HG03432 (cell line): ENCODE measurements at regions not wholly inside any gene's neighbourhood (a gene's known extent, or its start where the extent isn't known, plus 50 kb on each side); places are given as distances from the start of the nearest gene placed in this dataset.
"Not testable (repeated sequence)": the region's sequence is repeated elsewhere in the genome, so short reads cannot be mapped to it uniquely, and the experiment has no call there.

Experiments
- ATAC-seq: cut with Tn5 transposase; IDR thresholded peaks from one replicate; pipeline ENCODE4 v1.9.1; 2021; ENCODE audit warnings: mild to moderate bottlenecking, moderate library complexity; ENCODE audit not compliant: unreplicated experiment

DNA sequence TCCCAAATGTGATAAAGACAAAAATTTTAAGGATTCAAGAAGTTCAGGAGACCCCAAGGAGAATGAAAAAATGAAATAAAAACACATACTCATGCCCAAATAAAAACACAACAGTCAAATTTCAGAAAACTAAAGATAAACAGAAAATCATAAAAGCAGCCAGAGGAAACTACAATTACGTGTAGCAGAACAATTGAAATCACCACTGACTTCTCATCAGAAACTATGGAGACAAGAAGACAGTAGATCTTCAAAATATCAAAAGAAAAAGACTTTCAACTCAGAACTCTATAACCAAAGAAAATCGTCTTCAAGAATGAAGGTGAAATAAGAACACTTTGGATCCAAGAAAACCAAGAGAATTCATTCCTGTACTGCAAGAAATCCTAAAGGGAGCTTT lies 54.9 kb downstream of the DIO3 start:
- no peak for ATAC-seq

DNA sequence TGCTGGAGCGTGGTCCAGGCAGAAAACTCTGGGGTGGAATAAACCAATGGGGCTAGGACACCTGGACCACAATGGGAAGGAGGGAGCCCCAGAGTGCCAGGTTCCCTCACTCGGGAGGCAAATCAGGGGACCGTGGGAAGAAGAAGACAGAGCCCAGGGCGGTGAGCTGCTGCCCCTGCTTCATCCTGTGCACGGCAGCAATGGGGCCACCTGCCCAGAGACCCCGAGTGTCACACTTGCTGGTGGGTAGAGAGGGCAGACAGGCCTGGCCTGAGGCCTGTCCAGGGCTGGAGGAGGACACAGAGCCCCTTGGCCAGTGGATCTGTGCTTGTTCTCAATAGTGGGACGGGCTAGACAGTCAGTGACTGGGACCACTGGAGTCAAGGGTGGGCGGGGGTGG lies 58.2 kb downstream of the DIO3 start:
- ATAC-seq, result no peak

GRCh38 chr14:101620031-101620788 lies 58.9 kb downstream of the DIO3 start:
- ATAC-seq, result no peak

DNA sequence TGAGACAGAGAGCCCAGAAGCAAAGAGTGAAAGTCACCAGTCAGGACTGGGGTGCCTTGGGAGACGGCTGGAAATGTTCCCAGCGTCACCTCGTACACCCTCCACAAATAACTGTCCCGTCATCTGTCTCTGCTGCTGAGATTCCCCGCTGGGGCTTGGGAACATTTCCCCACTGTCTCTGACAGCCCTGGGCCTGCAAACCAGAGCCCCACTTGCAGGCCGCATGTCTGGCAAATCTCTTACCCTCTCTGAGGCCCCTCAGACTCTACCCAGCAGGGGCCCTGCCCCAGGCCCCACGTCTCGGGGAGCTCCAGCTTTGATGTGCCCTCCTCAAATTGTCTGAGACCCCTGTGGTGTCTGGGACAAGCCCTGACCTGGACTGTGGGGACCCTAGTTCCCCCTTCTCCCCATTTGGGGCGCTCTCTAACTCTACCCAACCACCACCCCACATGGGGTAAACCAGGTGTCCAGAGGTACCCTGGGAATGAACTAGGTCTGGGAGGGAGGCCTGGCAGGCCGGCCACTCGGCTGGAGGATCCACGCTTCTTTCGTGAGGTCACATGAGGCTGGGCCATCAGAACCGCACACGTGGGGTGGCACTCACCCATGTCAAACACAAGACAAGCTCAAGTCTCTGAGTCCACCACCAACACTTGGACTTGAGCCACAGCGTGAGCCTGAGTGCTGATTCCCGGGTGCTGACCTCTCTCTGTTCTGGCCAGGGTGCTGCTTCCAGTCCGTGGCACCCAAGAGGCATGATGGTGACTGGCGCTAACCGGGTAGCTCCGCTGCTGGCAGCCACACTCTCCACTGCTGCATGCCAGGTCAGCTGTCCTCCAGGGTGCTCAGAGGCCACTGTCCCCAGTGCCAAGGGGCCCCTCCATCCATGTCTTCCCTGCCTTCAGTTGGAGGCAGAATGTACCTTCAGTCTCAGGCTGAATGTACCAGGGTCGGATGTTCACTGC lies 59.8 kb downstream of the DIO3 start:
- ATAC-seq, result no peak

- ATAC-seq, result no peak
These were observed 61.2 kb downstream of the DIO3 start for GRCh38 chr14:101622251-101623076.

DNA sequence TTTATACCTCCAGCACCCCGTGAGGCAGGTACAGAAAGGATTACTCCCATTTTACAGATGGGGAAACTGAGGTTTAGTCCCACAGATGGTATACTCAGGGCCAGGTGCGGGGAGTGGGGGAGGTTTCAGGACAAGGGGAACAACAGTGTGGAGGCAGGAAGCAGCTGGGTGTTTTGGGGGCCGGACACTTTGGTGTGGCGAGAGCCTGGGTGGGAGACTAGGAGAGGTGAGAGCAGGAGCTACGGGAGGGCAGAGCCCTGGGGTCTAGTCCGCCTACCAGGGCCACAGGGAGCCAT lies 61.7 kb downstream of the DIO3 start:
- no peak for ATAC-seq

DNA sequence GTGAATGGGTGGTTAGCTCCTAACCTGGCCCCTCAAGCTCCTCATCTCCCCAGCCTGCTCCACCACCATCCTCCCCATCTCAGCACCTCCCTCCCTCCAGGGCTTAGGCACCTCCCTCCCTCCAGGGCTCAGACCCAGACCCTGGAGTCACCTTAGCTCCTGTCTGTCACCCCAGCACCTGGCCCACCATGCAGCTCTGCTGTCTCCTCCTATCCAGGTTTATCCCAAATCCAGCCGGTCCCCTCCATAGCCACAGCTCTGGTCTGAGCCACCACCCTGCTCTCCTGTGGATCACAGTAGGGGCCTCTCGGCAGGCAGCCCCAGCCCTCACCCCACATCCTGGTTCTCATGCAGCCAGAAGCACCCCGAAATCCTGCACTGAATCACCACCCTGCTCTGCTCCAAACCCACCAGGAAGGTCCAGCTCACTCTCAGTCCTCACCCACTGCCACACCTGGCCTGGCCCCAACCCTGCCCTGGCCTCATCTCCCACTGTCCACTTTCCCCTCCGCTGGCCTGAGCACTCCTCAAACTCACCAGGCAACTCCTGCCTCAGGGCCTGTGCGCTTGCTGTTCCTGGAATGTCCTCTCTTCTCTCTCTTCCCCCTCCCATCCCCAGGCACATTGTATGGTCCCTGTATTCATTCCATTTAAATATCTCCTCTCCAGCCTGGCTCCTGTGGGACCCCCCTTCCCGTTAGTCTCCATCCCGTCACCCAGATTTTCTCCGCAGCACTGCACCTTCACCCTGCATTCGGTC lies 62.6 kb downstream of the DIO3 start:
- no peak for ATAC-seq

DNA sequence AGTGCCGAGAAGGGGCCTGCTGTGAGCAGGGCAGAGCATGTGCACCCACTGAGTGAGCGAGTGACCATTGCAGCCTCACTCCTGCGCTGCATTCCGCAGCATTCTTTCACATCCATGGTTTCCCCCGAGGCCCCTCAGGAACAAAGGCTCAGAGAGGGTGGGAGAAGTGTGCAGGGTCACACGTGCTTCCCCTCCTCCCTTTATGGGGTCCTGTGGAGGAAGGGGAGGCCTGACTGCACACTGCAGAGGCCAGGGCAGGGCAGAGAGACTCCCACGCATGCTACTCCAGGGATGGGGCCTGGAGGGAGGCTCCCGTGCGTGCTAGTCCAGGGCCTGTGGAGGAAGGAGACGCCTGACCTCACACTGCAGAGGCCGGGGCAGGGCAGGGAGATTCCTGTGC lies 63.2 kb downstream of the DIO3 start:
- no peak for ATAC-seq

DNA sequence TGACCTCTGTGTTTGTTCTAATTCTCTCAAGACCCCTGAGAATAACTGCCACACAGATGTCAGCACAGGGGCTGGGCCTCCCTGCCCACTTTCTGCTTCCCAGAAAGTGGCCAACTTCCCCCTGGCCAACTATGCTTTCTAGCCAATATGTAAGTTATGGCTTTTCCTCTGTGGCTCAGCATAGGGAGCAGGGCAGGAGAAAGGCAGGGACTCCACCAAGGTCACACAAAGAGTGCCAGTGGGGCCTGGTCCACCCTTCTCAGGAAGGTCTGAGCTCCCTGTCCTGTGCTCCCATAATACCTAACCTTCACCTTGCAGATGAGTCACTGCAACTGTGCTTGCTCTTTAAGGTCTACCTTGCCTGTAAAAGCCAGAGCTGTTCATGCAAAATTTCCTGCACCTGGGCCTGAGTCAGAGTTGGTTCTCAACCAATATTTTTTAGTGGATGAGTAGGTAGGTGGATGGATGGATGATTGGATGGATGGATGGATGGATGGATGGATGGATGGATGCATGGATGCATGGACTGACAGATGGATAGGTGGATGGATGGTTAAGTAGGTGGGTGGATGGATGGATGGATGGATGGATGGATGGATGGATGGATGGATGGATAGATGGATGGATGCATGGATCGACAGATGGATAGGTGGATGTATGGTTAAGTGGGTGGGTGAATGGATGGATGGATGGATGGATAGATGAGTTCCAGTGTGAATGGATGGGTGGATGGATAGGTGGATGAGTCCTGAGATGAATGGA lies 64.2 kb downstream of the DIO3 start:
- ATAC-seq, result no peak

- ATAC-seq, result no peak
These were observed 65.0 kb downstream of the DIO3 start for GRCh38 chr14:101626331-101626730.

GRCh38 chr14:101627915-101628262 lies 66.6 kb downstream of the DIO3 start:
- ATAC-seq, result no peak

GRCh38 chr14:101628471-101628966 lies 67.2 kb downstream of the DIO3 start:
- ATAC-seq, result peak; percentile 85

DNA sequence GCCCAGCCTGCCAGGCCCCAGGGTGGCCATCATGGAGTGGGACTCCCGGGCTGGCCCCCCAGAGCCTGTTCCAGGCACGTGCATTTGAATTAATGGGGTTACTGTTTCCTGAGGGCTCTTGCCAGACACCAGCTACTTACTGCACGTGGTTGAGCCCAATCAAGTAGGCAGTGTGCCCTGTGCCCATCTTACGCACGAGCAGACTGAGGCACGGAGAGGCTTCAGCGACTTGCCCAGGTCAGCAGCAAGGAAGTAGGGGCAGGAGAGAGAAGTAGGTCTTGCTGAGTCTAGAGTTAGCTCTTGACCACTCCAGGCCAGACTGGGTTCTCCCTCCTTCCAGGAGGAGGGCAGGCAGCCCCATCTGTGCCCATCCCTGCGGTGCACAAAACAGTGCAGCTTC lies 67.7 kb downstream of the DIO3 start:
- ATAC-seq, result no peak

GRCh38 chr14:101630056-101630965 lies 69.0 kb downstream of the DIO3 start:
- ATAC-seq, result no peak

DNA sequence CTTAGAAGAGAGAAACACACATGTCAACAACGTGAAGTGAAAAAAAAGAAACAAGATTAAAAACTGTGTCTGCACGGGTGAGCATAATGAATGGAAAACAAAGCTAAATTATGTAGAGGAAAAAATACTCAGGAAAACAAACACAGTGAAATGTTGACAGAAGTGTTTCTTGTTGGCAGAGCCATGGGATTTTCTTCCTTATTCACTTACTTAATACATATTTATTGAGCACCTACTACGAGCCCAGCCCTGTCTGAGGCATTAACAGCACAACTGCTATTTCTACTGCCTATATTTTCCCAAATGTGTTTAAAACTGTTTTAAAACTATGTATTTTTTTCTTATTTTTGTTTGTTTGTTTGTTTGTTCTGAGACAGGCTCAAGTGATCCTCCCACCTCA lies 69.9 kb downstream of the DIO3 start:
- no peak for ATAC-seq

DNA sequence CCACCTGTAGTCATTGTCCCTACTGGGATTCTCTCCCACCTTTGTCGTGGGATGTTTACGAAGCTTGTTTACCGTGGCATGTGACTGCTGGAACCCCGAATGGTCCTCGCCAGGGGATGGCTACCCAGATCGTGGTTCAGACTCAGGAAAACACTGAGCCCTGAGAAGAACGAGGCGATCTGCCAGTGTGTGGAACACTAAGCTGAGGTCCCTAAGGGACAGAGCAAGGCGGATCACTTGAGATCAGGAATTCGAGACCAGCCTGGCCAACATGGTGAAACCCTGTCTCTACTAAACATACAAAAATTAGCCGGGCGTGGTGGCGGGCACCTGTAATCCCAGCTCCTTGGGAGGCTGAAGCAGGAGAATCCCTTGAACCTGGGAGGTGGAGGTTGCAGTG lies 70.7 kb downstream of the DIO3 start:
- not testable (repeated sequence) for ATAC-seq

DNA sequence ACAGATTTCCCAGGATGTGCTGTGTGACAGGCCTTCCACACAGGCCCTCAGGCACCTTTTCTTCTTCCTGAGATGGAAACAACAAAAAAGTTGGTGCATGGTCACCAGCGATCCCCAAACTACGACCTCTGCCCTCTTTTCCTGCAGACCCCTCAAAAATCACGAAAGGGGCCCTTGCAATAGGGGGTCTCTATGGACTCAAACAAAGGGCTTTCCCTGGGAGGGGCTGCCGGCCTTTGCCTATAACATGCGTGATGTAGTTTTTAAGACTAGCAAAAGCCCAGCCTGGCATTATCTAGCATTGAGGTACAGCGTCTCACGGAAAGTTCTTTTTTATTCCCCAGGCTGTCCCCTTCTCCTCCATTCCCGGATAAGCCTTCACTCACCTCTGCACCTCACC lies 71.2 kb downstream of the DIO3 start:
- no peak for ATAC-seq

- ATAC-seq, result no peak
These were observed 72.0 kb downstream of the DIO3 start for GRCh38 chr14:101633276-101633675.
